ENCODE measurements at regions not wholly inside any gene's neighbourhood (a gene's known extent, or its start where the extent isn't known, plus 50 kb on each side); places are given as distances from the start of the nearest gene placed in this dataset.
"Not testable (repeated sequence)": the region's sequence is repeated elsewhere in the genome, so short reads cannot be mapped to it uniquely, and the experiment has no call there.

DNA sequence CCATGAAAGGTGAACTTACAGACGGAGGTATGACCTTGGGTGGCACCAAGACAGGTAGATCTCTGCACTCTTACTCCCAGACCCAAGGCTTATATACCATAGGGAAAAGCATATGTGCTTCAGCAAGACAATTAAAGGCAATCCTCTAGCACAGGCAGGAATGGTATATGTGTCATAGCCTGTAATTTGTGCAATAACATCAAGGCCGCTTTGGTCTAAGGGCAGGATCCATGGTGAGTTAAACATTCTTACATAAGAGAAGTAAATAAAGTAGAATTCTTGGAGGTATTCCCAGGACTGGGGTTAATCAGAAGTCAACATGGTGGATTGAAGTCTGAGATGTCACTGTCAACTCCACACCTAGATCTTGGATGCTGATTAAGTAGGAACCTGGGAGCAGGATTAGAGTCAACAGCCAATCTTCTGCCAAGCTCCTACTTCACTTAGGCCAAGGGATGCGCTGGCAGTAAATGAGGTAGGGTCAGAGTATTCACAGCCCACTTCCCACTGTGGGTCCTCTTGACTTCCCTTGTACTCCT lies 143.0 kb downstream of the ATP6V0E2 start:
- not testable (repeated sequence) for H3K23ac ChIP-seq (ENCODE audit: insufficient read length, low read depth, low read length); H3K18ac ChIP-seq (ENCODE audit: insufficient read length, low read depth, low read length); DNase-seq; H4K5ac ChIP-seq (ENCODE audit: insufficient read length, low read depth, low read length); H3K14ac ChIP-seq (ENCODE audit: insufficient read depth, low read length); H3K9me3 Mint-ChIP-seq; H2BK12ac ChIP-seq (ENCODE audit: insufficient read length, low read depth, low read length); H2BK20ac ChIP-seq (ENCODE audit: low read depth, low read length, poor library complexity, severe bottlenecking); H3K4ac ChIP-seq (ENCODE audit: low read depth, low read length); H3K4me1 Mint-ChIP-seq; H3K4me1 ChIP-seq (ENCODE audit: insufficient read depth, low read length); H4K20me1 ChIP-seq (ENCODE audit: control insufficient read depth, insufficient read depth, insufficient read length); H3K36me3 Mint-ChIP-seq (ENCODE audit: insufficient read depth in 1 of 3, low read depth in 3 of 3); H3K27ac ChIP-seq (ENCODE audit: insufficient read length, low read depth, low read length); H3K56ac ChIP-seq (ENCODE audit: insufficient read length, low read depth, low read length); H2BK15ac ChIP-seq (ENCODE audit: low read depth, low read length); H2BK5ac ChIP-seq (ENCODE audit: insufficient read length, low read length); H3K27me3 ChIP-seq (ENCODE audit: insufficient read depth, low read length); H3K79me2 ChIP-seq (ENCODE audit: insufficient read depth, low read length); H3K9me3 ChIP-seq (ENCODE audit: control insufficient read depth, low read depth, low read length); H3K4me3 Mint-ChIP-seq; H2AFZ ChIP-seq (ENCODE audit: low read length); H3K79me1 ChIP-seq (ENCODE audit: insufficient read depth, low read depth, low read length, poor library complexity, severe bottlenecking); H3K4me2 ChIP-seq (ENCODE audit: insufficient read depth, insufficient read length, low read length); H3K9ac ChIP-seq (ENCODE audit: extremely low read depth, insufficient read length, low read length); H3K23me2 ChIP-seq (ENCODE audit: insufficient read length, low read depth, low read length, poor library complexity, severe bottlenecking); H2AK5ac ChIP-seq (ENCODE audit: insufficient read length, low read length); H3T11ph ChIP-seq (ENCODE audit: low read length); H4K91ac ChIP-seq (ENCODE audit: insufficient read length, low read depth, low read length); H4K8ac ChIP-seq (replicated peaks; ENCODE audit: insufficient read length, low read depth, low read length); H2BK120ac ChIP-seq (ENCODE audit: low read depth, low read length, poor library complexity, severe bottlenecking)
- Mint-ChIP-seq H3K27me3 (ENCODE audit: low read depth) (peaks cover 22% of the 10 kb centered on the region), H3K27ac (0 out of 7 replicates have a peak overlapping the region, but pooled peaks of 1 of the 3 experiments have one; percentile 40)
- WGBS (ENCODE audit: extremely low coverage, insufficient read length, low lambda C conversion rate), result no CpG with 5 or more reads among the region's 3 CpGs

DNA sequence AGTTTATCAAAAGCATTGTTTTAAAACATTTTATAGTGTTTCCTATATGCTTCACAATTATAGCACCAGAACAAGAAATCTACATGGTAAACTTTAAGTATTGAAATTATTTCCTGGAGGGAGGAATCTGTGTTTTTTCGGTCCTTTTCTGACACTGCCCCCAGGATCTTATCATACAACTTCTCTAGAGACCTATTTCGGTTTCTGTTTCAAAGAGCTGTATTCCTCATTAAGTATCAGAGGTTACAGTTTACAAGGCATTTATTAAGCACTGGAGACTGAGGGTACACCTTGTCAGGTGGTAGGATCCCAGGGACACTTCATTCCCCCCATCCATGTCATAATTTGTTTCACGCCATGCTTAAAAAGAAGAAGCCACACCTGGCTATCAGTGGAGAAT lies 146.4 kb downstream of the ATP6V0E2 start:
- not testable (repeated sequence) for H3K4me2 ChIP-seq (ENCODE audit: insufficient read depth, insufficient read length, low read length); H2BK15ac ChIP-seq (ENCODE audit: low read depth, low read length); H2BK120ac ChIP-seq (ENCODE audit: low read depth, low read length, poor library complexity, severe bottlenecking); H3K18ac ChIP-seq (ENCODE audit: insufficient read length, low read depth, low read length); H3K9ac ChIP-seq (ENCODE audit: extremely low read depth, insufficient read length, low read length); H3K9me3 Mint-ChIP-seq; H2BK20ac ChIP-seq (ENCODE audit: low read depth, low read length, poor library complexity, severe bottlenecking); H4K91ac ChIP-seq (ENCODE audit: insufficient read length, low read depth, low read length); H3K23ac ChIP-seq (ENCODE audit: insufficient read length, low read depth, low read length); H3K27me3 ChIP-seq (ENCODE audit: insufficient read depth, low read length); H3K4me1 Mint-ChIP-seq; H3K56ac ChIP-seq (ENCODE audit: insufficient read length, low read depth, low read length); DNase-seq; H3K27ac ChIP-seq (ENCODE audit: insufficient read length, low read depth, low read length); H2BK5ac ChIP-seq (ENCODE audit: insufficient read length, low read length); H3K4me1 ChIP-seq (ENCODE audit: insufficient read depth, low read length); H4K20me1 ChIP-seq (ENCODE audit: control insufficient read depth, insufficient read depth, insufficient read length); H4K8ac ChIP-seq (replicated peaks; ENCODE audit: insufficient read length, low read depth, low read length); H2BK12ac ChIP-seq (ENCODE audit: insufficient read length, low read depth, low read length); H3K14ac ChIP-seq (ENCODE audit: insufficient read depth, low read length); H3K79me2 ChIP-seq (ENCODE audit: insufficient read depth, low read length); H3K27ac Mint-ChIP-seq; H3K79me1 ChIP-seq (ENCODE audit: insufficient read depth, low read depth, low read length, poor library complexity, severe bottlenecking); H2AK5ac ChIP-seq (ENCODE audit: insufficient read length, low read length); H3K23me2 ChIP-seq (ENCODE audit: insufficient read length, low read depth, low read length, poor library complexity, severe bottlenecking); H3T11ph ChIP-seq (ENCODE audit: low read length); H3K9me3 ChIP-seq (ENCODE audit: control insufficient read depth, low read depth, low read length); H2AFZ ChIP-seq (ENCODE audit: low read length); H3K4me3 Mint-ChIP-seq; H3K36me3 Mint-ChIP-seq (ENCODE audit: insufficient read depth in 1 of 3, low read depth in 3 of 3); H3K4ac ChIP-seq (ENCODE audit: low read depth, low read length); H4K5ac ChIP-seq (ENCODE audit: insufficient read length, low read depth, low read length)
- peaks cover 16% of the 10 kb centered on the region for H3K27me3 Mint-ChIP-seq (ENCODE audit: low read depth)
- no CpG with 5 or more reads among the region's 3 CpGs for WGBS (ENCODE audit: extremely low coverage, insufficient read length, low lambda C conversion rate)
